Naive thymus-derived CD8-positive, alpha-beta T cell (primary cell): ENCODE measurements at regions not wholly inside any gene's neighbourhood (a gene's known extent, or its start where the extent isn't known, plus 50 kb on each side); places are given as distances from the start of the nearest gene placed in this dataset.

Experiments
- ATAC-seq, 2 donors: fragments of 150-1000 bp; cut with Tn5 transposase in 1 of 2; sonication (Bioruptor Pico), chemical (Tn5 transposase) in 1 of 2; 1 replicate in 1 of 2; 2 replicates in 1 of 2; pipeline ENCODE4 v1.10.0; 2021; ENCODE audit warnings: mild to moderate bottlenecking in 2 of 2, moderate library complexity in 2 of 2
- POLR2A ChIA-PET: fragments of 350-600 bp; sonication (Branson Sonifier 250); formaldehyde crosslinking; loops from one replicate; lab custom pipeline; 2021; ENCODE audit warnings: antibody characterized with exemption; lab: Charles Lee
- DNase-seq, 10 donors: peaks; one replicate each; pipeline versions ENCODE4 v3.0.0 to v3.0.0-alpha.2; 2020 to 2022
- H3K27ac Mint-ChIP-seq, 10 donors: one replicate each; pipeline ENCODE4 v1.8.0; 2020 to 2022; ENCODE audit warnings: mild to moderate bottlenecking in 10 of 10, mixed read lengths in 10 of 10, moderate library complexity in 4 of 10, inconsistent platforms in 1 of 10
- H3K27me3 Mint-ChIP-seq, 5 donors: one replicate each; pipeline ENCODE4 v1.8.0; 2021 to 2022; ENCODE audit warnings: mixed read lengths in 5 of 5
- H3K36me3 Mint-ChIP-seq, 3 donors: one replicate each; pipeline ENCODE4 v1.8.0; 2020 to 2022; ENCODE audit warnings: mixed read lengths in 3 of 3, mild to moderate bottlenecking in 2 of 3, inconsistent platforms in 1 of 3
- H3K4me1 Mint-ChIP-seq, 4 donors: one replicate each; pipeline ENCODE4 v1.8.0; 2021 to 2022; ENCODE audit warnings: mixed read lengths in 4 of 4
- H3K4me3 Mint-ChIP-seq, 10 donors: one replicate each; pipeline ENCODE4 v1.8.0; 2020 to 2022; ENCODE audit warnings: mild to moderate bottlenecking in 10 of 10, mixed read lengths in 10 of 10, moderate library complexity in 6 of 10, inconsistent platforms in 1 of 10
- H3K9me3 Mint-ChIP-seq, 9 donors: one replicate each; pipeline ENCODE4 v1.8.0; 2020 to 2022; ENCODE audit warnings: mixed read lengths in 9 of 9, mild to moderate bottlenecking in 3 of 9, inconsistent platforms in 1 of 9, moderate library complexity in 1 of 9

- Mint-ChIP-seq H3K36me3 (no peaks in the 10 kb centered on the region), H3K4me3 (no peak overlapping the region), H3K9me3 (no peaks in the 10 kb centered on the region), H3K27ac (no peak overlapping the region), H3K4me1 (no peaks in the 10 kb centered on the region), H3K27me3 (peaks cover 0 to 11% (median 4%) of the 10 kb centered on the region in 5 donors)
- ATAC-seq (no peak), DNase-seq (peak in 1 of 10 donors; percentile 1)
- POLR2A ChIA-PET, result no interaction called here
These were observed 156.4 kb upstream of the FREM2 start for GRCh38 chr13:38530492-38530891.

GRCh38 chr13:38535261-38535660 lies 151.6 kb upstream of the FREM2 start:
- POLR2A ChIA-PET, result no interaction called here
- peaks cover 0 to 4% (median 2%) of the 10 kb centered on the region in 5 donors for H3K27me3 Mint-ChIP-seq
- H3K36me3 Mint-ChIP-seq, result no peaks in the 10 kb centered on the region
- H3K27ac Mint-ChIP-seq, result no peak overlapping the region
- H3K4me1 Mint-ChIP-seq, result no peaks in the 10 kb centered on the region
- no peak for DNase-seq
- no peak overlapping the region for H3K4me3 Mint-ChIP-seq
- no peak for ATAC-seq
- H3K9me3 Mint-ChIP-seq, result peaks cover 0 to 4% (median 0%) of the 10 kb centered on the region in 9 donors

- Mint-ChIP-seq H3K4me3 (no peak overlapping the region), H3K27ac (no peak overlapping the region), H3K27me3 (peaks cover 0 to 4% (median 2%) of the 10 kb centered on the region in 5 donors), H3K4me1 (no peaks in the 10 kb centered on the region), H3K36me3 (no peaks in the 10 kb centered on the region), H3K9me3 (peaks cover 0 to 4% (median 0%) of the 10 kb centered on the region in 9 donors)
- DNase-seq, result no peak
- ATAC-seq, result no peak
- POLR2A ChIA-PET, result no interaction called here
These were observed 149.8 kb upstream of the FREM2 start for GRCh38 chr13:38537051-38537450.

DNA sequence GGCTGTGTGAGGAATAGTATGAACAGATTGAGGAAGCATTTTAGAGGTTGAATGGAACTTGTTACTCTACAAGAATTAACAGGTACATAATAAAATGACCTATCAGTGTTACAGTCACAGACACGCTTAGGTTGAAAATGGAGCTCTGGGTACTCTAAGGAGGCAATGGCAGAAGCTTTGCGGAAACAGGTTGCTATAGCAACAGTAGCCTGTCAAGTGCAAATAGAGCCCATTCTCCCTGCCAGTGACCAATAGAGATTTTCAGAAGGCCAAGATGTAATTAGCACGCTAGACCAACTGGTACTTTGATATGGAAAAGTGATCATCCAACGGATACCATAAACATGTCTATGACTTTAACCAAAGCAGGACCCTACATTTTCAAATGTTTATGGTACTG lies 148.5 kb upstream of the FREM2 start:
- H3K36me3 Mint-ChIP-seq, result no peaks in the 10 kb centered on the region

DNA sequence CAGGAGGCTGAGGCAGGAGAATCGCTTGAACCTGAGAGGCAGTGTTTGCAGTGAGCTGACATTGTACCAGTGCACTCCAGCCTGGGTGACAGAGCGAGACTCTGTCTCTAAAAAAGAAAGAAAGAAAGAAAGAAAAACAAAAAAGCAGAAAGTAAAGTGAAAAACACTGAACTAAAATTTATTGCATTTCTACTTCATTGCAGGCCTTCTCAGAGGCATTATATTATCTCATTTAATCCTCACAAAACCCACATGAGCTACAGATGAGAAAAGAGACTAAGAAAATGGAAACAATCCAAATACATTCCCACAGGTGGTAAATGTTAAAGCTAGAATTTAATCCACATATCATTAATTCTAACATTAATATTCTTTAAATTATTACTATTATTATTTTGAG lies 147.2 kb upstream of the FREM2 start:
- H3K36me3 Mint-ChIP-seq, result no peaks in the 10 kb centered on the region
- H3K27ac Mint-ChIP-seq, result no peak overlapping the region
- peaks cover 0 to 4% (median 0%) of the 10 kb centered on the region in 9 donors for H3K9me3 Mint-ChIP-seq
- DNase-seq, result no peak
- ATAC-seq, result no peak
- POLR2A ChIA-PET, result no interaction called here
- no peaks in the 10 kb centered on the region for H3K4me1 Mint-ChIP-seq
- no peak overlapping the region for H3K4me3 Mint-ChIP-seq
- H3K27me3 Mint-ChIP-seq, result peaks cover 0 to 4% (median 2%) of the 10 kb centered on the region in 5 donors

More for the DNA sequence above, 148.5 kb upstream of the FREM2 start:
- DNase-seq (no peak), ATAC-seq (no peak)
- Mint-ChIP-seq H3K4me1 (no peaks in the 10 kb centered on the region), H3K4me3 (no peak overlapping the region), H3K27me3 (peaks cover 0 to 4% (median 2%) of the 10 kb centered on the region in 5 donors), H3K27ac (no peak overlapping the region), H3K9me3 (peaks cover 0 to 4% (median 0%) of the 10 kb centered on the region in 9 donors)
- POLR2A ChIA-PET, result no interaction called here

- ATAC-seq, result no peak
- no peaks in the 10 kb centered on the region for H3K36me3 Mint-ChIP-seq
- POLR2A ChIA-PET, result no interaction called here
- peaks cover 0 to 2% (median 0%) of the 10 kb centered on the region in 9 donors for H3K9me3 Mint-ChIP-seq
- DNase-seq, result no peak
- no peaks in the 10 kb centered on the region for H3K4me1 Mint-ChIP-seq
- H3K27ac Mint-ChIP-seq, result no peak overlapping the region
- no peak overlapping the region for H3K4me3 Mint-ChIP-seq
- H3K27me3 Mint-ChIP-seq, result no peaks in the 10 kb centered on the region
These were observed 144.3 kb upstream of the FREM2 start for GRCh38 chr13:38542601-38543000.

GRCh38 chr13:38543561-38543960 lies 143.3 kb upstream of the FREM2 start:
- POLR2A ChIA-PET, result no interaction called here
- ATAC-seq (no peak), DNase-seq (no peak)
- peaks cover 0 to 9% (median 0%) of the 10 kb centered on the region in 9 donors for H3K9me3 Mint-ChIP-seq
- H3K4me1 Mint-ChIP-seq, result no peaks in the 10 kb centered on the region
- no peak overlapping the region for H3K4me3 Mint-ChIP-seq
- H3K36me3 Mint-ChIP-seq, result no peaks in the 10 kb centered on the region
- H3K27ac Mint-ChIP-seq, result no peak overlapping the region
- no peaks in the 10 kb centered on the region for H3K27me3 Mint-ChIP-seq

DNA sequence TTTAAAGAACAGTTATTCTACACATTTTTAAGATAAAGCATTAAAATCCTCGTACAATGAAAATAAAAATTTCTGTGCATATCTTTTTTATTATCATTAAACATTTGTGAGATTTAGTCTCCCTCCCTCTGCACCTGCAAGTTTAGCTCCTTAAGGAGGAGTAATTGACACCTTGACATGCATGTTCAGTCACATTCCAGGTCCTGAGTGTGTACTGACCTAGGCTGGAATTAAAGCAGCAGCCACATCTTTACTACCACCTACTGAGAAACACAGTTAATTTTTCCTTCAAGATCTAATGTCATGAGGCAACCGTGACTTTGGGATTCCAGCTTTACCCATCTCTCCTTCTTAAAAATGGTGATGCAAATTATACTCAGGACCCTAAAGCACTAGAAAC lies 123.1 kb upstream of the FREM2 start:
- peaks cover 0 to 8% (median 2%) of the 10 kb centered on the region in 5 donors for H3K27me3 Mint-ChIP-seq
- POLR2A ChIA-PET, result no interaction called here
- no peak overlapping the region for H3K27ac Mint-ChIP-seq
- H3K4me3 Mint-ChIP-seq, result no peak overlapping the region
- no peaks in the 10 kb centered on the region for H3K4me1 Mint-ChIP-seq
- ATAC-seq, result no peak
- H3K36me3 Mint-ChIP-seq, result no peaks in the 10 kb centered on the region
- peaks cover 0 to 9% (median 0%) of the 10 kb centered on the region in 9 donors for H3K9me3 Mint-ChIP-seq
- DNase-seq, result no peak

DNA sequence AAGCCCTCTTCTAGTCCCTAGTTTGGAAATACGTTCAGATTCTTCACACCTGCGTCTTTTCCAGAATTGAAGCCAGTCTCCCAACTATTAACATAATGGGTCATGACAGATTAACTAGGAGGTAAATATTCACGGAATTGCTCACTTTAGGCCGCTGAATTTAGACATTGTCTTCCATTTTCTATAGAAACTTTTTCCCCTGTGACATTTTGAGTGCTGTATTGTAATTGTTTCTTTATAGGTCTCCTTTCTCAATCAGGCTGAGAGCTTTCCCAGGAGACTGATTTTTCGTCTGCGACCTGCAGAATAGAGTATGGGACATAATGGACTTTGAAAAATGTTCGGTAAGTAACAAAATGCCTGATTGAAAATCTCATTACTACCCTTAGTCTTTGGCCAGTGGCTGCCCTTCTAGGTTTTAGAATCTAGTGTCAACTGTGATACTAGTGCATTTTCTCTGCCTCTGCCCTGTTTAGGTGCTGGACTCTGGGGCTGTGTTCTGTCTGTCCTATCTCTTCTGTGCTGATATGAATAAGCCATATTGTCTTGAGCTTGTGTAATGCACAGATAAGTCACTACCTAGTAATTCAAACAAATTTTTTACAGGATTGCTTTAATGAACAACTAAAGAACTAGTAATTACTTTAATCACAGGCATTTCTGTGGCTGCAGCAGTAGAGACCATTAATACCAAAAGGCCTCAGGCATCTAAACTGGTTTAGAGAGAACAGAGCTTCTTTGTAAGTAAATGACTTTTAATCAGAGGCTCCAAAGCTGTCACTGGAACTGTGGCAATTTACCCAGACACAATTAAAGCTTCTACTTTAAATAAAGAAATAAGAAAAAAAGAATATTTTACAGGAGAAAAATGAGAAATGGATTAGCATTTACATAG lies 122.4 kb upstream of the FREM2 start:
- no peaks in the 10 kb centered on the region for H3K4me1 Mint-ChIP-seq
- H3K9me3 Mint-ChIP-seq, result peaks cover 0 to 9% (median 0%) of the 10 kb centered on the region in 9 donors
- POLR2A ChIA-PET, result no interaction called here
- H3K27me3 Mint-ChIP-seq, result peaks cover 0 to 11% (median 2%) of the 10 kb centered on the region in 5 donors
- ATAC-seq (no peak), DNase-seq (no peak)
- H3K36me3 Mint-ChIP-seq, result no peaks in the 10 kb centered on the region
- no peak overlapping the region for H3K27ac Mint-ChIP-seq
- H3K4me3 Mint-ChIP-seq, result no peak overlapping the region

- Mint-ChIP-seq H3K9me3 (peaks cover 0 to 6% (median 0%) of the 10 kb centered on the region in 9 donors), H3K27ac (no peak overlapping the region), H3K36me3 (no peaks in the 10 kb centered on the region), H3K4me3 (no peak overlapping the region), H3K4me1 (no peaks in the 10 kb centered on the region), H3K27me3 (peaks cover 0 to 18% (median 4%) of the 10 kb centered on the region in 5 donors)
- no peak for ATAC-seq
- POLR2A ChIA-PET, result no interaction called here
- no peak for DNase-seq
These were observed 120.9 kb upstream of the FREM2 start for GRCh38 chr13:38566023-38566422.

GRCh38 chr13:38566519-38566918 lies 120.4 kb upstream of the FREM2 start:
- POLR2A ChIA-PET, result no interaction called here
- H3K4me3 Mint-ChIP-seq, result no peak overlapping the region
- peaks cover 0 to 18% (median 5%) of the 10 kb centered on the region in 5 donors for H3K27me3 Mint-ChIP-seq
- no peak overlapping the region for H3K27ac Mint-ChIP-seq
- no peaks in the 10 kb centered on the region for H3K36me3 Mint-ChIP-seq
- no peak for DNase-seq
- peaks cover 0 to 6% (median 0%) of the 10 kb centered on the region in 9 donors for H3K9me3 Mint-ChIP-seq
- no peak for ATAC-seq
- no peaks in the 10 kb centered on the region for H3K4me1 Mint-ChIP-seq

- Mint-ChIP-seq H3K27ac (no peak overlapping the region), H3K27me3 (peaks cover 0 to 18% (median 6%) of the 10 kb centered on the region in 5 donors), H3K4me1 (no peaks in the 10 kb centered on the region), H3K36me3 (no peaks in the 10 kb centered on the region), H3K4me3 (no peak overlapping the region), H3K9me3 (peaks cover 0 to 6% (median 0%) of the 10 kb centered on the region in 9 donors)
- DNase-seq, result no peak
- no peak for ATAC-seq
- POLR2A ChIA-PET, result no interaction called here
These were observed 116.2 kb upstream of the FREM2 start for GRCh38 chr13:38570706-38571105.

DNA sequence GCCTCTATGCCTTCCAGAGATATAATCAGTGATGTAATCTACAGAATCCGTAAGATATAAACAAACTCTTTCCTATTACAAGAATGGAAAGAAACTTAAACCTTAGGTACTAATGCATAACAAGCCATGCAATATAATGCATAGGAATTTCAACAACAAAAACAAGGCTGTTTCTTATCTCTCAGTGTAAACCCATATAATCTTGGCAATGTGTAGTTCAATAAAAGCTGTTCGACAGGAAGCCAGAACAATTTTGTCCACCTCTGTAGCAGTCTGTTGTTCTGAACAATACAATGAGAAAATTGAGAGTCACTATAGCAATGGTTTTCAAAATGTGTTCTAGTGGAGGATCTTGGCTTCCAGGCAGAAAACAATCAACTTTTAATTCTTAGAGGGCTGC lies 111.5 kb upstream of the FREM2 start:
- H3K9me3 Mint-ChIP-seq, result peaks cover 0 to 1% (median 0%) of the 10 kb centered on the region in 9 donors
- ATAC-seq, result no peak
- H3K27me3 Mint-ChIP-seq, result peaks cover 0 to 4% (median 2%) of the 10 kb centered on the region in 5 donors
- DNase-seq, result no peak
- no peaks in the 10 kb centered on the region for H3K4me1 Mint-ChIP-seq
- POLR2A ChIA-PET, result no interaction called here
- no peaks in the 10 kb centered on the region for H3K36me3 Mint-ChIP-seq
- H3K4me3 Mint-ChIP-seq, result no peak overlapping the region
- no peak overlapping the region for H3K27ac Mint-ChIP-seq
